ENCODE measurements at regions not wholly inside any gene's neighbourhood (a gene's known extent, or its start where the extent isn't known, plus 50 kb on each side); places are given as distances from the start of the nearest gene placed in this dataset.

- no peak for DNase-seq
These were observed 270.0 kb upstream of the NAV3 start for GRCh38 chr12:77560714-77561113.

GRCh38 chr12:77559400-77560074, 271.2 kb upstream of the NAV3 start:
- no peak for DNase-seq

- DNase-seq, result no peak
These were observed 275.6 kb upstream of the NAV3 start for GRCh38 chr12:77555074-77555473.

GRCh38 chr12:77553976-77554619, 276.6 kb upstream of the NAV3 start:
- DNase-seq, result no peak

- DNase-seq, result no peak
These were observed 281.1 kb upstream of the NAV3 start for GRCh38 chr12:77549383-77550128.

- DNase-seq, result no peak
These were observed 281.9 kb upstream of the NAV3 start for GRCh38 chr12:77548797-77549196.

GRCh38 chr12:77540097-77540496, 290.6 kb upstream of the NAV3 start:
- DNase-seq, result no peak

- no peak for DNase-seq
These were observed 293.0 kb upstream of the NAV3 start for GRCh38 chr12:77537663-77538062.

GRCh38 chr12:77535734-77536133, 295.0 kb upstream of the NAV3 start:
- DNase-seq, result no peak

GRCh38 chr12:77531912-77532311, 298.8 kb upstream of the NAV3 start:
- no peak for DNase-seq

- DNase-seq, result no peak
These were observed 308.4 kb upstream of the NAV3 start for GRCh38 chr12:77522247-77522646.

- DNase-seq, result no peak
These were observed 309.1 kb upstream of the NAV3 start for GRCh38 chr12:77521508-77522115.

GRCh38 chr12:77514511-77514910, 316.2 kb upstream of the NAV3 start:
- no peak for DNase-seq

- DNase-seq, result no peak
These were observed 319.7 kb upstream of the NAV3 start for GRCh38 chr12:77510985-77511384.

- DNase-seq, result no peak
These were observed 326.2 kb upstream of the NAV3 start for GRCh38 chr12:77504466-77504865.

GRCh38 chr12:77500089-77500488, 330.6 kb upstream of the NAV3 start:
- DNase-seq, result no peak

GRCh38 chr12:77497647-77498046, 333.0 kb upstream of the NAV3 start:
- DNase-seq, result no peak

- no peak for DNase-seq
These were observed 334.0 kb upstream of the NAV3 start for GRCh38 chr12:77496714-77497113.

- DNase-seq, result no peak
These were observed 336.4 kb upstream of the NAV3 start for GRCh38 chr12:77494296-77494695.

GRCh38 chr12:77493302-77494168, 337.2 kb upstream of the NAV3 start:
- DNase-seq, result no peak

- no peak for DNase-seq
These were observed 338.2 kb upstream of the NAV3 start for GRCh38 chr12:77492536-77492935.

- no peak for DNase-seq
These were observed 341.2 kb upstream of the NAV3 start for GRCh38 chr12:77489331-77489970.
